Keratinocyte (primary cell): ENCODE measurements at regions not wholly inside any gene's neighbourhood (a gene's known extent, or its start where the extent isn't known, plus 50 kb on each side); places are given as distances from the start of the nearest gene placed in this dataset.

Experiments
- DNase-seq: peaks from one replicate; pipeline ENCODE4 v3.0.0-alpha.2; 2011; ENCODE audit warnings: low read depth, missing footprints, low spot score
- FAIRE-seq: peaks from 2 replicates; lab custom pipeline; 2011; peaks lifted over from hg19 to GRCh38; lab: Jason Lieb, UNC
- H2AFZ ChIP-seq: 2 replicates; pipeline ENCODE4 v1.6.0; 2012; ENCODE audit warnings: low read length, control low read depth, inconsistent platforms; ENCODE audit not compliant: control insufficient read depth
- H3K27ac ChIP-seq: 2 replicates; pipeline ENCODE4 v1.5.1; 2011; ENCODE audit warnings: low read length; ENCODE audit not compliant: control insufficient read depth, insufficient read depth
- H3K27me3 ChIP-seq: 3 replicates; pipeline ENCODE4 v1.6.0; 2011; ENCODE audit warnings: low read length; ENCODE audit not compliant: control insufficient read depth, insufficient read depth; ENCODE audit errors: extremely low read depth
- H3K36me3 ChIP-seq, 2 experiments: 2 replicates in 1 of 2; 3 replicates in 1 of 2; pipeline ENCODE4 v1.5.1; 2011; ENCODE audit warnings: low read length in 2 of 2, mild to moderate bottlenecking in 1 of 2; ENCODE audit not compliant: control insufficient read depth in 2 of 2, insufficient read depth in 2 of 2; ENCODE audit errors: extremely low read depth in 1 of 2
- H3K4me1 ChIP-seq: 3 replicates; pipeline ENCODE4 v1.5.1; 2011; ENCODE audit warnings: low read length; ENCODE audit not compliant: control insufficient read depth, insufficient read depth; ENCODE audit errors: extremely low read depth
- H3K4me2 ChIP-seq: 3 replicates; pipeline ENCODE4 v1.6.0; 2011; ENCODE audit warnings: low read depth, low read length; ENCODE audit not compliant: control insufficient read depth, insufficient read depth; ENCODE audit errors: extremely low read depth
- H3K4me3 ChIP-seq, 3 experiments: fragments of 200-600 bp in 1 of 3; sonication (generic) in 1 of 3; 2 replicates in 2 of 3; 3 replicates in 1 of 3; pipeline ENCODE4 v1.5.1; 2011 to 2016; ENCODE audit warnings: low read length in 3 of 3, mild to moderate bottlenecking in 3 of 3, control low read depth in 2 of 3, inconsistent platforms in 1 of 3, low read depth in 1 of 3, mixed read lengths in 1 of 3, mixed run types in 1 of 3, moderate library complexity in 1 of 3; ENCODE audit not compliant: control insufficient read depth in 2 of 3, insufficient read depth in 2 of 3; ENCODE audit errors: extremely low read depth in 1 of 3
- H3K79me2 ChIP-seq: 2 replicates; pipeline ENCODE4 v1.6.0; 2012; ENCODE audit warnings: low read length; ENCODE audit not compliant: control insufficient read depth, insufficient read depth
- H3K9ac ChIP-seq: 3 replicates; pipeline ENCODE4 v1.6.0; 2011; ENCODE audit warnings: low read length; ENCODE audit not compliant: control insufficient read depth, insufficient read depth; ENCODE audit errors: extremely low read depth
- H3K9me1 ChIP-seq: 3 replicates; pipeline ENCODE4 v1.6.0; 2011; ENCODE audit warnings: low read length; ENCODE audit not compliant: control insufficient read depth, insufficient read depth; ENCODE audit errors: extremely low read depth
- H3K9me3 ChIP-seq: 2 replicates; pipeline ENCODE4 v1.5.1; 2012; ENCODE audit warnings: low read depth, low read length; ENCODE audit not compliant: control insufficient read depth
- H4K20me1 ChIP-seq: 3 replicates; pipeline ENCODE4 v1.6.0; 2011; ENCODE audit warnings: low read length; ENCODE audit not compliant: control insufficient read depth, insufficient read depth; ENCODE audit errors: extremely low read depth
- EZH2 ChIP-seq: IDR thresholded peaks from one replicate; pipeline ENCODE4 v1.6.1; 2012; ENCODE audit warnings: inconsistent platforms, mild to moderate bottlenecking, low read length, moderate library complexity
- dilution Hi-C: fragments of 300-500 bp; cut with MboI; formaldehyde crosslinking; loops from one replicate; pipeline ENCODE4 v1.7.0; 2020; ENCODE audit warnings: low sequenced_read_pairs; ENCODE audit not compliant: extremely low pct_ligation_motif_present
- TF ChIP-seq, protein P1 (sequence below), 3 experiments: IDR thresholded peaks in 1 of 3; conservative IDR thresholded peaks in 1 of 3; optimal IDR thresholded peaks in 1 of 3; 2 replicates in 2 of 3; 3 replicates in 1 of 3; pipeline versions ENCODE3 to v1.5.1; 2011; ENCODE audit warnings: low read length in 3 of 3, mild to moderate bottlenecking in 3 of 3, moderate library complexity in 2 of 3, control low read depth in 1 of 3, inconsistent platforms in 1 of 3; ENCODE audit not compliant: insufficient read depth in 2 of 3; ENCODE audit errors: extremely low read depth in 1 of 3

DNA sequence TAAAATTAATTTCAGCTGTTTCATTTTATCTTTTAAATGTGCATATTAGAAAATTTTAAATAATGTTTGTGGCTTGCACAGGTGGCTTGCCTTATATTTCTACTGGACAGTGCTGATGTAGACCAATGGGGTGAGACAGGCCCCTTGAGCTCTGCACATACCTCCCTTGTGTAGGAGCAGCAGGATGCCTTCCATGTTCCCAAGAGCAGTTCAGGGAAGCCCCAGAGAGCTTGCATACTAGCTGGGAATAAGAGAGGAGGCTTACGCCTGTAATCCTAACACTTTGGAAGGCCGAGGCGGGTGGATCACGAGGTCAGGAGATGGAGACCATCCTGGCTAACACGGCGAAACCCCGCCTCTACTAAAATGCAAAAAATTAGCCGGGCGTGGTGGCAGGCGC is 61.4 kb downstream of the RFPL4B start:
- no peak for TF ChIP-seq EZH2
- TF ChIP-seq, protein P1, sequence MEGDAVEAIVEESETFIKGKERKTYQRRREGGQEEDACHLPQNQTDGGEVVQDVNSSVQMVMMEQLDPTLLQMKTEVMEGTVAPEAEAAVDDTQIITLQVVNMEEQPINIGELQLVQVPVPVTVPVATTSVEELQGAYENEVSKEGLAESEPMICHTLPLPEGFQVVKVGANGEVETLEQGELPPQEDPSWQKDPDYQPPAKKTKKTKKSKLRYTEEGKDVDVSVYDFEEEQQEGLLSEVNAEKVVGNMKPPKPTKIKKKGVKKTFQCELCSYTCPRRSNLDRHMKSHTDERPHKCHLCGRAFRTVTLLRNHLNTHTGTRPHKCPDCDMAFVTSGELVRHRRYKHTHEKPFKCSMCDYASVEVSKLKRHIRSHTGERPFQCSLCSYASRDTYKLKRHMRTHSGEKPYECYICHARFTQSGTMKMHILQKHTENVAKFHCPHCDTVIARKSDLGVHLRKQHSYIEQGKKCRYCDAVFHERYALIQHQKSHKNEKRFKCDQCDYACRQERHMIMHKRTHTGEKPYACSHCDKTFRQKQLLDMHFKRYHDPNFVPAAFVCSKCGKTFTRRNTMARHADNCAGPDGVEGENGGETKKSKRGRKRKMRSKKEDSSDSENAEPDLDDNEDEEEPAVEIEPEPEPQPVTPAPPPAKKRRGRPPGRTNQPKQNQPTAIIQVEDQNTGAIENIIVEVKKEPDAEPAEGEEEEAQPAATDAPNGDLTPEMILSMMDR (optimal IDR thresholded peaks at IDR 0.05 in 1 of 3, IDR thresholded peaks at IDR 0.05 in 1 of 3, conservative IDR thresholded peaks at IDR 0.05 in 1 of 3; ENCODE audit: extremely low read depth in 1 of 3, insufficient read depth in 2 of 3, low read length in 3 of 3) = no peak
- FAIRE-seq = no peak

DNA sequence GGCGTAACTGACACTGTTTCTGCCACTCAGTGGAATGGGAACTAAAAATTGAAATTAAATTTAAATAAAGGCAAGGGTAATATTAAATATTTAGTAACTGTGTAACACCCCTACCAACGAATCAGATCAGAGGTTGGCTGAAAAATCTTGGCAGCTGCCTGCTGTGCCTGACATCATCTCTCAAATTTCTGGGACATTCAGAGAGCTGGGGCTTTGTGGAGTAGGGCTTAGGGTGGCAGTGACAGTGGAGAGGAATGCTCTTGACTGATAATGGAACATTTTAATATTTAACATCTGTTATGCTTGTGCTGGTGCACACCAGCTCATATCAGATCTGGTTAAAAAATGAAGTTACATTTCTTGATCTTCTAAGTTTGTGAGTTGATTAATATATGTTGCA is 62.2 kb downstream of the RFPL4B start:
- no peak for TF ChIP-seq EZH2
- TF ChIP-seq, protein P1 (optimal IDR thresholded peaks at IDR 0.05 in 1 of 3, IDR thresholded peaks at IDR 0.05 in 1 of 3, conservative IDR thresholded peaks at IDR 0.05 in 1 of 3; ENCODE audit: extremely low read depth in 1 of 3, insufficient read depth in 2 of 3, low read length in 3 of 3) = no peak
- DNase-seq (no peak), FAIRE-seq (no peak)
- H3K27me3 ChIP-seq = peaks cover 3% of the 10 kb centered on the region
- no peaks in the 10 kb centered on the region for H3K9me1 ChIP-seq
- H4K20me1 ChIP-seq = no peaks in the 10 kb centered on the region
- dilution Hi-C loops = no loop called here
- H2AFZ ChIP-seq = no peak overlapping the region
- no peak overlapping the region for H3K4me2 ChIP-seq
- no peak overlapping the region for H3K9ac ChIP-seq
- no peak overlapping the region for H3K4me3 ChIP-seq
- no peaks in the 10 kb centered on the region for H3K36me3 ChIP-seq
- H3K27ac ChIP-seq = no peak overlapping the region
- H3K79me2 ChIP-seq = no peaks in the 10 kb centered on the region
- H3K4me1 ChIP-seq = peaks cover 7% of the 10 kb centered on the region
- no peaks in the 10 kb centered on the region for H3K9me3 ChIP-seq

More for the DNA sequence above, 61.4 kb downstream of the RFPL4B start:
- Histone ChIP-seq H3K79me2 (no peaks in the 10 kb centered on the region), H3K27me3 (peaks cover 3% of the 10 kb centered on the region), H3K9me1 (no peaks in the 10 kb centered on the region), H3K9ac (no peak overlapping the region), H3K4me2 (no peak overlapping the region), H3K4me1 (peaks cover 2% of the 10 kb centered on the region), H3K9me3 (no peaks in the 10 kb centered on the region), H2AFZ (no peak overlapping the region), H3K36me3 (no peaks in the 10 kb centered on the region), H3K27ac (no peak overlapping the region), H3K4me3 (no peak overlapping the region), H4K20me1 (no peaks in the 10 kb centered on the region)
- DNase-seq = no peak
- dilution Hi-C loops = no loop called here
